H9 (cell line): ENCODE measurements at regions not wholly inside any gene's neighbourhood (a gene's known extent, or its start where the extent isn't known, plus 50 kb on each side); places are given as distances from the start of the nearest gene placed in this dataset.

Experiments used
- DNase-seq: peaks from one replicate; pipeline ENCODE4 v3.0.0-alpha.2; 2017
- H2AFZ ChIP-seq: one replicate; pipeline ENCODE4 v1.6.1; 2013; ENCODE audit warnings: mild to moderate bottlenecking, low read length, control low read depth, moderate library complexity
- H2AK5ac ChIP-seq: 2 replicates; pipeline ENCODE4 v1.6.1; 2013; ENCODE audit warnings: low read length, control low read depth, mixed read lengths; ENCODE audit not compliant: insufficient read length
- H2BK120ac ChIP-seq: one replicate; pipeline ENCODE4 v1.6.1; 2013; ENCODE audit warnings: low read depth, mild to moderate bottlenecking, low read length, control low read depth, inconsistent platforms; ENCODE audit not compliant: poor library complexity, severe bottlenecking
- H2BK12ac ChIP-seq: 2 replicates; pipeline ENCODE4 v1.6.1; 2013; ENCODE audit warnings: low read length, control low read depth, mixed read lengths, low read depth; ENCODE audit not compliant: insufficient read length
- H2BK15ac ChIP-seq: 2 replicates; pipeline ENCODE4 v1.6.1; 2013; ENCODE audit warnings: low read depth, low read length, control low read depth
- H2BK20ac ChIP-seq: one replicate; pipeline ENCODE4 v1.6.1; 2013; ENCODE audit warnings: low read depth, mild to moderate bottlenecking, low read length, control low read depth, inconsistent platforms; ENCODE audit not compliant: poor library complexity, severe bottlenecking
- H2BK5ac ChIP-seq: 2 replicates; pipeline ENCODE4 v1.6.1; 2013; ENCODE audit warnings: low read length, control low read depth, mixed read lengths; ENCODE audit not compliant: insufficient read length
- H3K14ac ChIP-seq: 2 replicates; pipeline ENCODE4 v1.6.1; 2013; ENCODE audit warnings: low read length, control low read depth; ENCODE audit not compliant: insufficient read depth
- H3K18ac ChIP-seq: 2 replicates; pipeline ENCODE4 v1.6.1; 2013; ENCODE audit warnings: low read depth, mild to moderate bottlenecking, mixed read lengths, low read length, control low read depth; ENCODE audit not compliant: insufficient read length
- H3K23ac ChIP-seq: 2 replicates; pipeline ENCODE4 v1.6.1; 2013; ENCODE audit warnings: low read length, control low read depth, mixed read lengths, low read depth; ENCODE audit not compliant: insufficient read length
- H3K23me2 ChIP-seq: 2 replicates; pipeline ENCODE4 v1.6.1; 2013; ENCODE audit warnings: low read depth, mild to moderate bottlenecking, mixed read lengths, low read length, control low read depth; ENCODE audit not compliant: insufficient read length, poor library complexity, severe bottlenecking
- H3K27ac ChIP-seq: 2 replicates; pipeline ENCODE4 v1.5.1; 2013; ENCODE audit warnings: low read length, control low read depth, mixed read lengths, low read depth; ENCODE audit not compliant: insufficient read length
- H3K27me3 ChIP-seq: 2 replicates; pipeline ENCODE4 v1.6.1; 2013; ENCODE audit warnings: low read length, control low read depth, inconsistent platforms; ENCODE audit not compliant: insufficient read depth
- H3K4ac ChIP-seq: 2 replicates; pipeline ENCODE4 v1.6.1; 2013; ENCODE audit warnings: low read depth, mild to moderate bottlenecking, control low read depth, inconsistent platforms, low read length, moderate library complexity
- H3K4me1 ChIP-seq: 2 replicates; pipeline ENCODE4 v1.6.1; 2013; ENCODE audit warnings: low read length, control low read depth, inconsistent platforms; ENCODE audit not compliant: insufficient read depth
- H3K4me2 ChIP-seq: 2 replicates; pipeline ENCODE4 v1.6.1; 2013; ENCODE audit warnings: low read length, control low read depth, mixed read lengths; ENCODE audit not compliant: insufficient read length, insufficient read depth
- H3K56ac ChIP-seq: 2 replicates; pipeline ENCODE4 v1.6.1; 2013; ENCODE audit warnings: low read depth, mild to moderate bottlenecking, mixed read lengths, low read length, control low read depth; ENCODE audit not compliant: insufficient read length
- H3K79me1 ChIP-seq: 2 replicates; pipeline ENCODE4 v1.6.1; 2013; ENCODE audit warnings: low read depth, mild to moderate bottlenecking, moderate library complexity, low read length, control low read depth, inconsistent platforms; ENCODE audit not compliant: insufficient read depth, poor library complexity, severe bottlenecking
- H3K79me2 ChIP-seq: 2 replicates; pipeline ENCODE4 v1.6.1; 2013; ENCODE audit warnings: low read length, control low read depth, inconsistent platforms; ENCODE audit not compliant: insufficient read depth
- H3K9ac ChIP-seq: 2 replicates; pipeline ENCODE4 v1.6.1; 2013; ENCODE audit warnings: low read length, control low read depth, mixed read lengths; ENCODE audit not compliant: insufficient read length; ENCODE audit errors: extremely low read depth
- H3K9me3 ChIP-seq: one replicate; pipeline ENCODE4 v1.6.1; 2013; ENCODE audit warnings: low read depth, low read length, inconsistent platforms; ENCODE audit not compliant: control insufficient read depth
- H3T11ph ChIP-seq: one replicate; pipeline ENCODE4 v1.6.1; 2013; ENCODE audit warnings: mild to moderate bottlenecking, low read length, control low read depth, inconsistent platforms
- H4K20me1 ChIP-seq: one replicate; pipeline ENCODE4 v1.6.1; 2013; ENCODE audit not compliant: control insufficient read depth, insufficient read length, insufficient read depth
- H4K5ac ChIP-seq: 2 replicates; pipeline ENCODE4 v1.6.1; 2013; ENCODE audit warnings: low read depth, mild to moderate bottlenecking, mixed read lengths, low read length, control low read depth; ENCODE audit not compliant: insufficient read length
- H4K8ac ChIP-seq: replicated peaks from 2 replicates; pipeline ENCODE4 v1.6.1; 2013; ENCODE audit warnings: low read length, control low read depth, mixed read lengths, low read depth; ENCODE audit not compliant: insufficient read length
- H4K91ac ChIP-seq: 2 replicates; pipeline ENCODE4 v1.6.1; 2013; ENCODE audit warnings: low read depth, mild to moderate bottlenecking, moderate library complexity, mixed read lengths, low read length, control low read depth; ENCODE audit not compliant: insufficient read length
- H3K27ac Mint-ChIP-seq, 3 experiments: 2 replicates in 2 of 3; 3 replicates in 1 of 3; pipeline ENCODE4 v1.8.0; 2020 to 2021; ENCODE audit warnings: mixed read lengths in 3 of 3, mild to moderate bottlenecking in 1 of 3, moderate library complexity in 1 of 3
- H3K27me3 Mint-ChIP-seq: 2 replicates; pipeline ENCODE4 v1.8.0; 2021; ENCODE audit warnings: low read depth, mild to moderate bottlenecking, moderate library complexity, mixed read lengths
- H3K36me3 Mint-ChIP-seq, 3 experiments: 2 replicates in 2 of 3; 3 replicates in 1 of 3; pipeline ENCODE4 v1.8.0; 2020 to 2021; ENCODE audit warnings: low read depth in 3 of 3, mixed read lengths in 3 of 3; ENCODE audit not compliant: insufficient read depth in 1 of 3
- H3K4me1 Mint-ChIP-seq, 2 experiments: 2 replicates each; pipeline ENCODE4 v1.8.0; 2020; ENCODE audit warnings: mixed read lengths in 2 of 2
- H3K4me3 Mint-ChIP-seq, 2 experiments: 2 replicates in 1 of 2; 3 replicates in 1 of 2; pipeline ENCODE4 v1.8.0; 2020 to 2021; ENCODE audit warnings: mild to moderate bottlenecking in 2 of 2, mixed read lengths in 2 of 2, moderate library complexity in 1 of 2
- H3K9me3 Mint-ChIP-seq, 2 experiments: 2 replicates in 1 of 2; 3 replicates in 1 of 2; pipeline ENCODE4 v1.8.0; 2020; ENCODE audit warnings: mild to moderate bottlenecking in 2 of 2, mixed read lengths in 2 of 2, moderate library complexity in 1 of 2
- WGBS: extraction: QIAGEN DNeasy Blood & Tissue Kit; methylation state at CpG from one replicate; pipeline ENCODE4 v1.1.7; 2013; ENCODE audit warnings: missing lambda C conversion rate, low lambda C conversion rate, mixed read lengths; ENCODE audit not compliant: insufficient read length; ENCODE audit errors: extremely low coverage; 5-methylcytosine and 5-hydroxymethylcytosine counted together
- TF ChIP-seq, protein P1 (sequence below): fragments of 200-600 bp; sonication (generic); conservative IDR thresholded peaks from 3 replicates; pipeline ENCODE4 v1.8.0; 2021; ENCODE audit warnings: antibody characterized with exemption, mild to moderate bottlenecking

DNA sequence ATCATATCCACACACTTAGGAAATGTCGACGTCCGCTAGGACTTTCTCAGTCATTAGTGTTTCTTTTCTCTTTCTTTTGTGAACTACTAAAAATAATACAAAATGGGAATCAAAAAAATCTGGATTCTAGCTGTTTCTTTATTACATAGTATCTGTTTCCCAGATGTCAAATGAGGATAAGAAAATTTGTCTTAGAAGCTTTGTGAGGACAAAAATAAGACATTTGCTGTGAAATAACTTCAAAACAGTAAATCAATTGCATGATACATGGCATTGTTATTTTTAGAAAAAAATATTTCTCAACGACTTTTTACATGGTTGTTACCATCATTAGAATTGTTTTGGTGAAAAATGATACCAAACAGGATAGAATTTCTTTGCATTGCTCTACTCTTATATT is 71.4 kb upstream of the IFNG-AS1 start:
- no peak overlapping the region for H3K14ac ChIP-seq
- H3K18ac ChIP-seq: no peak overlapping the region
- TF ChIP-seq, protein P1, sequence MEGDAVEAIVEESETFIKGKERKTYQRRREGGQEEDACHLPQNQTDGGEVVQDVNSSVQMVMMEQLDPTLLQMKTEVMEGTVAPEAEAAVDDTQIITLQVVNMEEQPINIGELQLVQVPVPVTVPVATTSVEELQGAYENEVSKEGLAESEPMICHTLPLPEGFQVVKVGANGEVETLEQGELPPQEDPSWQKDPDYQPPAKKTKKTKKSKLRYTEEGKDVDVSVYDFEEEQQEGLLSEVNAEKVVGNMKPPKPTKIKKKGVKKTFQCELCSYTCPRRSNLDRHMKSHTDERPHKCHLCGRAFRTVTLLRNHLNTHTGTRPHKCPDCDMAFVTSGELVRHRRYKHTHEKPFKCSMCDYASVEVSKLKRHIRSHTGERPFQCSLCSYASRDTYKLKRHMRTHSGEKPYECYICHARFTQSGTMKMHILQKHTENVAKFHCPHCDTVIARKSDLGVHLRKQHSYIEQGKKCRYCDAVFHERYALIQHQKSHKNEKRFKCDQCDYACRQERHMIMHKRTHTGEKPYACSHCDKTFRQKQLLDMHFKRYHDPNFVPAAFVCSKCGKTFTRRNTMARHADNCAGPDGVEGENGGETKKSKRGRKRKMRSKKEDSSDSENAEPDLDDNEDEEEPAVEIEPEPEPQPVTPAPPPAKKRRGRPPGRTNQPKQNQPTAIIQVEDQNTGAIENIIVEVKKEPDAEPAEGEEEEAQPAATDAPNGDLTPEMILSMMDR: no peak
- Mint-ChIP-seq H3K9me3 (no peaks in the 10 kb centered on the region), H3K36me3 (no peaks in the 10 kb centered on the region), H3K27ac (no peak overlapping the region), H3K4me3 (no peak overlapping the region), H3K27me3 (no peaks in the 10 kb centered on the region), H3K4me1 (peaks cover 40 to 43% of the 10 kb centered on the region in 2 experiments)
- no peak overlapping the region for H4K5ac ChIP-seq
- H2BK20ac ChIP-seq: no peak overlapping the region
- H3T11ph ChIP-seq: no peak overlapping the region
- H2AFZ ChIP-seq: no peak overlapping the region
- H4K20me1 ChIP-seq: no peaks in the 10 kb centered on the region
- H3K79me2 ChIP-seq: no peaks in the 10 kb centered on the region
- H3K4me1 ChIP-seq: peaks cover 11% of the 10 kb centered on the region; the same call in 1 of the 2 replicates
- no peak overlapping the region for H3K4ac ChIP-seq
- H3K27me3 ChIP-seq: no peaks in the 10 kb centered on the region
- no peak overlapping the region for H3K4me2 ChIP-seq
- H3K56ac ChIP-seq: no peak overlapping the region
- no peak overlapping the region for H2BK15ac ChIP-seq
- H3K27ac ChIP-seq: no peak overlapping the region
- no peak overlapping the region for H4K91ac ChIP-seq
- no peak for DNase-seq
- no peaks in the 10 kb centered on the region for H3K79me1 ChIP-seq
- no peak overlapping the region for H2BK120ac ChIP-seq
- no peaks in the 10 kb centered on the region for H3K23me2 ChIP-seq
- H3K23ac ChIP-seq: no peak overlapping the region
- no CpG with 5 or more reads among the region's 4 CpGs for WGBS
- H2BK5ac ChIP-seq: no peak overlapping the region
- no peak overlapping the region for H2AK5ac ChIP-seq
- no peak overlapping the region for H2BK12ac ChIP-seq
- H3K9ac ChIP-seq: no peak overlapping the region
- no peaks in the 10 kb centered on the region for H3K9me3 ChIP-seq
- no peak overlapping the region for H4K8ac ChIP-seq
